GM12864 (cell line): ENCODE measurements at regions not wholly inside any gene's neighbourhood (a gene's known extent, or its start where the extent isn't known, plus 50 kb on each side); places are given as distances from the start of the nearest gene placed in this dataset.

Experiments used
- DNase-seq: peaks from one replicate; pipeline ENCODE4 v3.0.0-alpha.2; 2011; ENCODE audit warnings: low read depth
- H3K4me3 ChIP-seq: 2 replicates; pipeline ENCODE4 v1.5.1; 2011; ENCODE audit warnings: mild to moderate bottlenecking, low read depth, low read length, control low read depth
- TF ChIP-seq, protein P1 (sequence below): IDR thresholded peaks from 2 replicates; pipeline ENCODE4 v1.5.1; 2011; ENCODE audit warnings: low read depth, mild to moderate bottlenecking, moderate library complexity, low read length, control low read depth, inconsistent platforms; ENCODE audit errors: missing control alignments

DNA sequence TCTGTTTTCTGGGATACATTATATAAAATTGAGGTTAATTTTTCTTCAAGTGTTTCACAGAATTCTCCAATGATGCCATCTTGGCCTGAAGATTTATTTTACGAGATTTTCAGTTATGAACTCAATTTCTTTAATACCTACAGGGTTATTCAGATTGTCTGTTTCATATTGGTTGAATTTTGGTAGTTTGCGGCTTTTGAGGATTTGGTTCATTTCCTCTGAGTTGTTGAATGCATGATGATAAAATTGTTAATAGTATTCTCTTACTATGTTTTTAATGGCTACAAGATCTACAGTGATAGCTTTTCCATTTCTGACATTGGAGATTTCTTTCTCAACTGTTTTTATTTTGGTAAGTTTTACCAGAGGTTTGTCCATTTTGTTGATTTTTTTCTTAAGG is 63.9 kb upstream of the PTPRG start:
- TF ChIP-seq, protein P1, sequence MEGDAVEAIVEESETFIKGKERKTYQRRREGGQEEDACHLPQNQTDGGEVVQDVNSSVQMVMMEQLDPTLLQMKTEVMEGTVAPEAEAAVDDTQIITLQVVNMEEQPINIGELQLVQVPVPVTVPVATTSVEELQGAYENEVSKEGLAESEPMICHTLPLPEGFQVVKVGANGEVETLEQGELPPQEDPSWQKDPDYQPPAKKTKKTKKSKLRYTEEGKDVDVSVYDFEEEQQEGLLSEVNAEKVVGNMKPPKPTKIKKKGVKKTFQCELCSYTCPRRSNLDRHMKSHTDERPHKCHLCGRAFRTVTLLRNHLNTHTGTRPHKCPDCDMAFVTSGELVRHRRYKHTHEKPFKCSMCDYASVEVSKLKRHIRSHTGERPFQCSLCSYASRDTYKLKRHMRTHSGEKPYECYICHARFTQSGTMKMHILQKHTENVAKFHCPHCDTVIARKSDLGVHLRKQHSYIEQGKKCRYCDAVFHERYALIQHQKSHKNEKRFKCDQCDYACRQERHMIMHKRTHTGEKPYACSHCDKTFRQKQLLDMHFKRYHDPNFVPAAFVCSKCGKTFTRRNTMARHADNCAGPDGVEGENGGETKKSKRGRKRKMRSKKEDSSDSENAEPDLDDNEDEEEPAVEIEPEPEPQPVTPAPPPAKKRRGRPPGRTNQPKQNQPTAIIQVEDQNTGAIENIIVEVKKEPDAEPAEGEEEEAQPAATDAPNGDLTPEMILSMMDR, result no peak
- no peak overlapping the region for H3K4me3 ChIP-seq
- no peak for DNase-seq

DNA sequence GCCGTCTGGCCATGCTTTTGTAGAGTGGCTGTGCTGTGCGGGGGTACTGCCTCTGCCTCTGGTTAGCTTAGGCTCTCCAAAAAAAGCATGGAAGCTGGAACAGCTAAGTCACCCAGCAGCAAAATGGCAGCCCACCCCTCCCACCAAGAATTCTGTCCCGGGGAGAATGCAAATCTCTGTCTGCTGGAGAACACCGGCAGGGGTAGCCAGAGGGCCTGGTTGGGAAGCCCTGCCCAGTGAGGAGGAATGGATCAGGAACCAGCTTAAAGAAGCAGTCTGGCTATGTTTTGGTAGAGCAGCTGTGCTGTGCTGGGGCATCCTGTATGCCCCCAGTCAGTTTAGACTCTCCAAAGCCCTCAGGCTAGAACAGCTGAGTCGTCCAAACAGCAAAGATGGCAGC is 56.2 kb upstream of the PTPRG start:
- DNase-seq, result no peak
- TF ChIP-seq, protein P1, result no peak
- no peak overlapping the region for H3K4me3 ChIP-seq

DNA sequence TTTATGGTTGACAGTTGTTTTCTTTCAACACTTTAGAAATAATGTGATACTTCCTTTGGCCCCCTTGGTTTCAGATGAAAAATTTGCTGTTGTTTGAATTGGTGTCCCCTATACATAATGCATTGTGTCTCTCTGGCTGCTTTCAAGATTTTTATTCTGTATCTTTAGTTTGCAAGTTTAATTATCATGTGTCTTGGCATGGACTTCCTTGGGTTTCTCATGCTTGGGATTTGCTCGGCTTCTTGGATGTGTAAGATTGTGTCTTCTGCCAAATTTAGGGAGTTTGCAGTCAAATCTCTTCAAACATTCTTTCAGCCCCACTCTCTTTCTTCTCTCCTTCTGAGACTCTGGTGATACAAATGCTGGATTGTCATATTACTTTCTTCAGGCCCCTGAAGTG is 53.4 kb upstream of the PTPRG start:
- TF ChIP-seq, protein P1, result no peak
- no peak overlapping the region for H3K4me3 ChIP-seq
- DNase-seq, result no peak
